GM21515 (cell line): ENCODE measurements at regions not wholly inside any gene's neighbourhood (a gene's known extent, or its start where the extent isn't known, plus 50 kb on each side); places are given as distances from the start of the nearest gene placed in this dataset.
"Not testable (repeated sequence)": the region's sequence is repeated elsewhere in the genome, so short reads cannot be mapped to it uniquely, and the experiment has no call there.

ENCODE experiments used
- ATAC-seq: cut with Tn5 transposase; IDR thresholded peaks from one replicate; pipeline ENCODE4 v1.9.1; 2021; ENCODE audit not compliant: unreplicated experiment

GRCh38 chr10:31186225-31187000 is 132.6 kb upstream of the ZEB1 start:
- no peak for ATAC-seq

GRCh38 chr10:31187182-31187581 is 131.8 kb upstream of the ZEB1 start:
- ATAC-seq, result no peak

GRCh38 chr10:31187607-31188210 is 131.3 kb upstream of the ZEB1 start:
- no peak for ATAC-seq

- ATAC-seq, result no peak
These were observed 130.1 kb upstream of the ZEB1 start for GRCh38 chr10:31188792-31189406.

GRCh38 chr10:31190488-31190887 is 128.5 kb upstream of the ZEB1 start:
- ATAC-seq, result no peak

GRCh38 chr10:31192475-31192874 is 126.5 kb upstream of the ZEB1 start:
- ATAC-seq, result no peak

- no peak for ATAC-seq
These were observed 124.0 kb upstream of the ZEB1 start for GRCh38 chr10:31194986-31195385.

GRCh38 chr10:31197886-31198285 is 121.1 kb upstream of the ZEB1 start:
- no peak for ATAC-seq

GRCh38 chr10:31204090-31204489 is 114.9 kb upstream of the ZEB1 start:
- ATAC-seq, result no peak

GRCh38 chr10:31207636-31208035 is 111.4 kb upstream of the ZEB1 start:
- ATAC-seq, result no peak

GRCh38 chr10:31209478-31209877 is 109.5 kb upstream of the ZEB1 start:
- ATAC-seq, result no peak

GRCh38 chr10:31210190-31210589 is 108.8 kb upstream of the ZEB1 start:
- no peak for ATAC-seq

GRCh38 chr10:31213959-31214358 is 105.1 kb upstream of the ZEB1 start:
- no peak for ATAC-seq

GRCh38 chr10:31215052-31215451 is 104.0 kb upstream of the ZEB1 start:
- ATAC-seq, result no peak

GRCh38 chr10:31219306-31219705 is 99.7 kb upstream of the ZEB1 start:
- ATAC-seq, result no peak

- ATAC-seq, result not testable (repeated sequence)
These were observed 90.2 kb upstream of the ZEB1 start for GRCh38 chr10:31228780-31229179.

- ATAC-seq, result no peak
These were observed 79.1 kb upstream of the ZEB1 start for GRCh38 chr10:31239961-31240360.

GRCh38 chr10:31242902-31243301 is 76.1 kb upstream of the ZEB1 start:
- ATAC-seq, result no peak

- ATAC-seq, result not testable (repeated sequence)
These were observed 67.9 kb upstream of the ZEB1 start for GRCh38 chr10:31251118-31251517.

GRCh38 chr10:31253237-31253636 is 65.8 kb upstream of the ZEB1 start:
- ATAC-seq, result no peak

- no peak for ATAC-seq
These were observed 57.3 kb upstream of the ZEB1 start for GRCh38 chr10:31261511-31262311.
